GM18909 (cell line): ENCODE measurements at regions not wholly inside any gene's neighbourhood (a gene's known extent, or its start where the extent isn't known, plus 50 kb on each side); places are given as distances from the start of the nearest gene placed in this dataset.
"Not testable (repeated sequence)": the region's sequence is repeated elsewhere in the genome, so short reads cannot be mapped to it uniquely, and the experiment has no call there.

Experiments
- ATAC-seq: cut with Tn5 transposase; IDR thresholded peaks from one replicate; pipeline ENCODE4 v1.9.1; 2021; ENCODE audit warnings: mild to moderate bottlenecking; ENCODE audit not compliant: unreplicated experiment, poor library complexity

- no peak for ATAC-seq
These were observed 87.1 kb downstream of the HMHB1 start for GRCh38 chr5:143898916-143899591.

- no peak for ATAC-seq
These were observed 97.0 kb downstream of the HMHB1 start for GRCh38 chr5:143908959-143909358.

GRCh38 chr5:143913008-143913752 is 101.2 kb downstream of the HMHB1 start:
- no peak for ATAC-seq

GRCh38 chr5:143914756-143915155 is 102.8 kb downstream of the HMHB1 start:
- ATAC-seq, result no peak

- no peak for ATAC-seq
These were observed 104.5 kb downstream of the HMHB1 start for GRCh38 chr5:143916451-143916850.

- no peak for ATAC-seq
These were observed 107.0 kb downstream of the HMHB1 start for GRCh38 chr5:143918961-143919360.

- ATAC-seq, result no peak
These were observed 108.8 kb downstream of the HMHB1 start for GRCh38 chr5:143920772-143921171.

GRCh38 chr5:143921525-143922311 is 109.8 kb downstream of the HMHB1 start:
- no peak for ATAC-seq

- ATAC-seq, result no peak
These were observed 110.8 kb downstream of the HMHB1 start for GRCh38 chr5:143922718-143923117.

- ATAC-seq, result no peak
These were observed 111.8 kb downstream of the HMHB1 start for GRCh38 chr5:143923634-143924266.

GRCh38 chr5:143924311-143924978 is 112.5 kb downstream of the HMHB1 start:
- ATAC-seq, result no peak

- ATAC-seq, result not testable (repeated sequence)
These were observed 113.0 kb downstream of the HMHB1 start for GRCh38 chr5:143924979-143925325.

GRCh38 chr5:143929486-143929885 is 117.5 kb downstream of the HMHB1 start:
- no peak for ATAC-seq

GRCh38 chr5:143930561-143930960 is 118.6 kb downstream of the HMHB1 start:
- no peak for ATAC-seq

GRCh38 chr5:143931476-143931875 is 119.5 kb downstream of the HMHB1 start:
- no peak for ATAC-seq

GRCh38 chr5:143931986-143932385 is 120.0 kb downstream of the HMHB1 start:
- no peak for ATAC-seq

GRCh38 chr5:143932584-143932983 is 120.6 kb downstream of the HMHB1 start:
- ATAC-seq, result no peak

- no peak for ATAC-seq
These were observed 121.5 kb downstream of the HMHB1 start for GRCh38 chr5:143933451-143933850.

- no peak for ATAC-seq
These were observed 122.9 kb downstream of the HMHB1 start for GRCh38 chr5:143934821-143935220.

- no peak for ATAC-seq
These were observed 126.3 kb downstream of the HMHB1 start for GRCh38 chr5:143938230-143938629.
